ENCODE measurements at regions not wholly inside any gene's neighbourhood (a gene's known extent, or its start where the extent isn't known, plus 50 kb on each side); places are given as distances from the start of the nearest gene placed in this dataset.

- Histone ChIP-seq H3K79me2 (ENCODE audit: insufficient read depth, low read length) (no peaks in the 10 kb centered on the region), H3K9me2 (ENCODE audit: low read depth, low read length) (no peaks in the 10 kb centered on the region), H3K36me3 (ENCODE audit: insufficient read depth, low read length) (no peaks in the 10 kb centered on the region), H3K4me1 (ENCODE audit: insufficient read depth, low read length, severe bottlenecking) (no peaks in the 10 kb centered on the region), H2AFZ (ENCODE audit: low read length) (no peak overlapping the region), H3K27ac (ENCODE audit: low read depth, low read length, poor library complexity, severe bottlenecking) (no peak overlapping the region), H3K9me3 (ENCODE audit: low read length) (no peaks in the 10 kb centered on the region), H3K27me3 (ENCODE audit: insufficient read depth, low read length) (no peaks in the 10 kb centered on the region), H3K4me3 (ENCODE audit: low read depth, low read length, poor library complexity, severe bottlenecking) (no peak overlapping the region), H4K20me1 (ENCODE audit: insufficient read depth, low read length) (no peaks in the 10 kb centered on the region), H3F3A (ENCODE audit: insufficient read depth, low read length) (no peaks in the 10 kb centered on the region), H3K4me2 (ENCODE audit: low read length) (no peak overlapping the region), H3K9ac (ENCODE audit: low read length) (no peak overlapping the region)
- TF ChIP-seq EZH2 (IDR thresholded peaks at IDR 0.05; ENCODE audit: borderline replicate concordance, low read length) (no peak), CTCF (IDR thresholded peaks at IDR 0.05; ENCODE audit: low read length) (no peak)
Measured at GRCh38 chr17:71022758-71023157, 853.4 kb downstream of the KCNJ2 start.

- H3K27me3 ChIP-seq (ENCODE audit: insufficient read depth, low read length), result no peaks in the 10 kb centered on the region
- no peak for TF ChIP-seq EZH2 (IDR thresholded peaks at IDR 0.05; ENCODE audit: borderline replicate concordance, low read length)
- no peak for TF ChIP-seq CTCF (IDR thresholded peaks at IDR 0.05; ENCODE audit: low read length)
- H2AFZ ChIP-seq (ENCODE audit: low read length), result no peak overlapping the region
- H3K4me1 ChIP-seq (ENCODE audit: insufficient read depth, low read length, severe bottlenecking), result no peaks in the 10 kb centered on the region
- H3K9me2 ChIP-seq (ENCODE audit: low read depth, low read length), result no peaks in the 10 kb centered on the region
- H3K9me3 ChIP-seq (ENCODE audit: low read length), result no peaks in the 10 kb centered on the region
- no peaks in the 10 kb centered on the region for H4K20me1 ChIP-seq (ENCODE audit: insufficient read depth, low read length)
- H3K4me3 ChIP-seq (ENCODE audit: low read depth, low read length, poor library complexity, severe bottlenecking), result no peak overlapping the region
- H3K36me3 ChIP-seq (ENCODE audit: insufficient read depth, low read length), result no peaks in the 10 kb centered on the region
- no peak overlapping the region for H3K4me2 ChIP-seq (ENCODE audit: low read length)
- no peaks in the 10 kb centered on the region for H3F3A ChIP-seq (ENCODE audit: insufficient read depth, low read length)
- no peak overlapping the region for H3K9ac ChIP-seq (ENCODE audit: low read length)
- H3K79me2 ChIP-seq (ENCODE audit: insufficient read depth, low read length), result no peaks in the 10 kb centered on the region
- H3K27ac ChIP-seq (ENCODE audit: low read depth, low read length, poor library complexity, severe bottlenecking), result no peak overlapping the region
Measured at GRCh38 chr17:71023249-71024030, 854.1 kb downstream of the KCNJ2 start.

GRCh38 chr17:71024172-71024571, 854.8 kb downstream of the KCNJ2 start:
- H3K27me3 ChIP-seq (ENCODE audit: insufficient read depth, low read length), result no peaks in the 10 kb centered on the region

More at GRCh38 chr17:71024172-71024571, 854.8 kb downstream of the KCNJ2 start:
- Histone ChIP-seq H3K9ac (ENCODE audit: low read length) (no peak overlapping the region), H3K79me2 (ENCODE audit: insufficient read depth, low read length) (no peaks in the 10 kb centered on the region), H3K4me3 (ENCODE audit: low read depth, low read length, poor library complexity, severe bottlenecking) (no peak overlapping the region), H3K4me2 (ENCODE audit: low read length) (no peak overlapping the region), H3K27ac (ENCODE audit: low read depth, low read length, poor library complexity, severe bottlenecking) (no peak overlapping the region), H3K4me1 (ENCODE audit: insufficient read depth, low read length, severe bottlenecking) (no peaks in the 10 kb centered on the region), H3K9me2 (ENCODE audit: low read depth, low read length) (no peaks in the 10 kb centered on the region), H3F3A (ENCODE audit: insufficient read depth, low read length) (no peaks in the 10 kb centered on the region), H2AFZ (ENCODE audit: low read length) (no peak overlapping the region), H4K20me1 (ENCODE audit: insufficient read depth, low read length) (no peaks in the 10 kb centered on the region), H3K36me3 (ENCODE audit: insufficient read depth, low read length) (no peaks in the 10 kb centered on the region), H3K9me3 (ENCODE audit: low read length) (no peaks in the 10 kb centered on the region)
- no peak for TF ChIP-seq CTCF (IDR thresholded peaks at IDR 0.05; ENCODE audit: low read length)
- no peak for TF ChIP-seq EZH2 (IDR thresholded peaks at IDR 0.05; ENCODE audit: borderline replicate concordance, low read length)

Measured in OCI-LY1 (cell line).